GM18951 (cell line): ENCODE measurements at regions not wholly inside any gene's neighbourhood (a gene's known extent, or its start where the extent isn't known, plus 50 kb on each side); places are given as distances from the start of the nearest gene placed in this dataset.

Experiments used
- POLR2A ChIP-seq: IDR thresholded peaks from 4 replicates; pipeline ENCODE4 v1.6.1; 2011; ENCODE audit warnings: mild to moderate bottlenecking; ENCODE audit not compliant: insufficient read length, insufficient read depth; ENCODE audit errors: extremely low read depth
- in situ Hi-C: fragments of 300-500 bp; cut with MboI; formaldehyde crosslinking; loops from one replicate; pipeline ENCODE4 v1.12.0; 2022; ENCODE audit warnings: low sequenced_read_pairs, mixed read lengths, inconsistent platforms; ENCODE audit not compliant: unreplicated experiment

GRCh38 chr15:93671387-93671943 lies 559.9 kb upstream of the MCTP2 start:
- in situ Hi-C loops, result no loop called here

DNA sequence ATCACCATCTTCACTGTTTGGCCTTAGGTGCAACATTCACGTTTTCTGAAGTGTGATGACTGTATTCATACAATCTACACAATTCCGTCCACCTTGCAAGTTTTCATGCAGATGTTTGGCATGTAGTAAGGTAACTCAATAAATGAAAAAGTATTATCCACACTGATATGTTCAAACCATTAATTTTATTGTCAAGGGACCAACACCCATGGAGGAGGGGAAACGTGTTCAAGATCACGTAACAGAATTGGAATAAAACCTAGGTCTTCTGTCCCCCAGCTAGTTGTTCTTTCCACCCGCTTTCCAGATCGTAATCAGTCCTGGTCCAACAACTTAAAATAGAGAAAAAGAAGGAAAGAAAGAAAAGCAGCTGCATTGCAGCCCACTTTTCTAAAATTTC lies 560.4 kb upstream of the MCTP2 start:
- no peak for TF ChIP-seq POLR2A
- in situ Hi-C loops, result no loop called here

More at GRCh38 chr15:93671387-93671943, 559.9 kb upstream of the MCTP2 start:
- TF ChIP-seq POLR2A, result no peak

GRCh38 chr15:93664213-93664956 lies 567.0 kb upstream of the MCTP2 start:
- in situ Hi-C loops, result no loop called here
- no peak for TF ChIP-seq POLR2A

- TF ChIP-seq POLR2A, result no peak
- in situ Hi-C loops, result no loop called here
Measured at GRCh38 chr15:93662162-93662885, 569.0 kb upstream of the MCTP2 start.

DNA sequence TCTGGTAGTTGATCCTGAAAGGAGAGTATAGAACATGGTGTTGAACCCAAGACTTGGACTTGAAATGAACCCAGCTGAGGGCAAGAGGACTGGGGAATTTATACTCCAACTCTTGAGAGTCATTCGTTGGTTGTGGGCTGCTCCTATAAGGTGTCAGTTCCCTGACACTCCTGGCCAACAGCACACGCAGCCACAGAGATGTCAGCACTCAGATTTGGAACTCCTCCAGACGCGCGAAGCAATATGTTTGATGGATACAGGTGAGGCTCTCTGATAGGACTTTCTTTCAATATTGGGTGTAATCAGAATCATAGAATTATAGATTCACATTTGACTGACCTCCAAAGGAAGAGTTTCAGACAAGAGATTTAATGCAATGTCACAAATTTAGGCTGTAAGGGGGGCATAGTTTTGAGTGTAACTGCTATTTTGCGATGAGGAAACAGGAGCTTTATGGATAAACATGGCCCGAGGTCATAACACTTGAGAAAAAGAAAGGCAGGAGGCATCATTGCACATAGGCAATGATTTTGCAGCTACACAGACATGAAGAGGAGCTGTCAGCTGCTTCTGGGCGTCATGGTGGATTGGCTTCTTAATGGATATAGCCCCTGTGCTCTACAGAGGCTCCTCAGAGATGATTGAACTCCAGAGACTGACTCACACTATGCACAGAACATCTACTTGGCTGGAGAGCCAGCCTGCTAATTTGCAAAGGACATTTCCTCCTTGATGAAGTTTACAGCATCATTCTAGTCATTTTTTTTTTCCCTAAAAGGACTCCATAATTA lies 569.2 kb upstream of the RGMA start:
- no peak for TF ChIP-seq POLR2A
- in situ Hi-C loops, result no loop called here

GRCh38 chr15:93656041-93656440 lies 567.0 kb upstream of the RGMA start:
- in situ Hi-C loops, result no loop called here

GRCh38 chr15:93649691-93650235 lies 560.8 kb upstream of the RGMA start:
- in situ Hi-C loops, result no loop called here
- TF ChIP-seq POLR2A, result no peak

More at GRCh38 chr15:93656041-93656440, 567.0 kb upstream of the RGMA start:
- no peak for TF ChIP-seq POLR2A

DNA sequence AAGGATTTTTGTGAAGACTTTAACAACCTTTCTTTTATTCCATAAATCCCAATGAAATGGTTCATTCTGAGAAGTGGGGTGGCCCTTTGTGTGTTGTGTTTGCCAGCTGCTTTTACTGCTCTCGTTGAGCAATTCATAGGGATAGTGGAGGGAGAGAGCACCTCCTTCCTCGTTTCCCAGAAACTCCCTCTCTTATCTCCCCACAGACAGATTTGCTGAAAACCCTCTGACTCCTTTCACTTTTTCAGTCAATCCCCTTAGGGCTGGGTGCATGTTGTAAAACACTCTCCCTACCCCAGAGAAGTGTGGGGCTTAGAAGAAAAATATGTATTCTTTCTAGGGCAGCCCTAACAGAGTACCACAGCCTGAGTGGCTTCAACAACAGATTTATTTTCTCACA lies 557.2 kb upstream of the RGMA start:
- no peak for TF ChIP-seq POLR2A
- in situ Hi-C loops, result no loop called here

DNA sequence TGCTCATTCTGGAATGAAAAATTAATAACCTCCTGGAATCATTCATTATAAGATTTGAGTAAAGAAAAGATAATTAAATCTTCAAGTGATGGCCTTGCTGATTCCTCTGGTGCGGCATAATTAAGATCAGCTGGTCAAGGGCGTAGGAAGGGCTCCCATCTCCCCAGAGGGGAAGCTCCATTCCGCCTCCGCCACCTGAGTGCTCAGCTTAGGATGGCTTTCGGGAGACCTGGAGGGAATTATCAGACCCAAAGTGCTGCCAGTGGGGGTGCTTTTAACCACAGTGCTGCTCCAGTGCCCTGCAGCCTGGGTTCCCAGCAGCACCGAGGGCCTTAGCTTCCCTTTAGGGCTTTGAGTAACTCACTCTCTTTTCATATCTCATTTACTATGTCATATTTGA lies 556.6 kb upstream of the RGMA start:
- no peak for TF ChIP-seq POLR2A
- in situ Hi-C loops, result no loop called here

DNA sequence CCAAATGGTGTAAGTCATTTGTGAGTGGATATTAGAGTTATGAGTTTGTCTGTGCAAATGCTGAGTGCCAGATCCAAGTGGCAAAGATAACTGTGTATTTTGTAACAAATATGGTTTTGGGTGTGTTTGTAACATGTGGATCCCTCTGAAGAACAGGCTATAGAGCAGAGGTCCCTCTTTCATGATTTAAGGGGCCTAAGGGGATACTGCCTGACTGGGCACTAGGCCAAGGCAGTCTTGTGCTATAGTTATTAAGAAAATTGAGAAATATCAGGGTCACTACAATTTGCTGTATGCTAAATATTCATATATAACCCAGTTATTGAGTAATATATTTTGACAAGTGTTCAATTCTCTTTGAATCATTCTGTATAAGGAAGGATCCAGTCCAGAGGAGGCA lies 555.6 kb upstream of the RGMA start:
- TF ChIP-seq POLR2A, result no peak
- in situ Hi-C loops, result no loop called here

- no peak for TF ChIP-seq POLR2A
- in situ Hi-C loops, result no loop called here
Measured at GRCh38 chr15:93640411-93640962, 551.5 kb upstream of the RGMA start.

- no peak for TF ChIP-seq POLR2A
- in situ Hi-C loops, result no loop called here
Measured at GRCh38 chr15:93631958-93632618, 543.1 kb upstream of the RGMA start.
